ENCODE measurements at regions not wholly inside any gene's neighbourhood (a gene's known extent, or its start where the extent isn't known, plus 50 kb on each side); places are given as distances from the start of the nearest gene placed in this dataset.

GRCh38 chr6:76837564-76837963 is 625.7 kb downstream of the HTR1B start:
- TF ChIP-seq SUZ12 (IDR thresholded peaks at IDR 0.05) (no peak), FOXM1 (IDR thresholded peaks at IDR 0.05; ENCODE audit: borderline replicate concordance) (no peak), ZNF384 (IDR thresholded peaks at IDR 0.05) (no peak), PKNOX1 (IDR thresholded peaks at IDR 0.05) (no peak), NFRKB (IDR thresholded peaks at IDR 0.05) (no peak)

Measured in HEK293T (cell line).